SK-N-MC (cell line): ENCODE measurements at regions not wholly inside any gene's neighbourhood (a gene's known extent, or its start where the extent isn't known, plus 50 kb on each side); places are given as distances from the start of the nearest gene placed in this dataset.

Source experiments
- EZH2 ChIP-seq: fragments of 200-600 bp; sonication (generic); IDR thresholded peaks from one replicate; pipeline ENCODE4 v1.6.1; 2017; ENCODE audit warnings: antibody characterized with exemption
- FOXP2 ChIP-seq: optimal IDR thresholded peaks from 2 replicates; pipeline ENCODE3; 2011; ENCODE audit warnings: mild to moderate bottlenecking, moderate library complexity; ENCODE audit not compliant: insufficient read depth; ENCODE audit errors: extremely low read length, control extremely low read depth
- POLR2AphosphoS5 ChIP-seq: IDR thresholded peaks from 2 replicates; pipeline ENCODE4 v1.6.1; 2012; ENCODE audit warnings: mild to moderate bottlenecking, low read depth, low read length, borderline replicate concordance

- no peak for TF ChIP-seq EZH2
- TF ChIP-seq POLR2AphosphoS5, result no peak
- no peak for TF ChIP-seq FOXP2
These were observed 332.0 kb upstream of the ARPP21 start for GRCh38 chr3:35307296-35307695.
